Suppressor macrophage treated with lipopolysaccharide for 1 hour (primary cell): ENCODE measurements at regions not wholly inside any gene's neighbourhood (a gene's known extent, or its start where the extent isn't known, plus 50 kb on each side); places are given as distances from the start of the nearest gene placed in this dataset.

Source experiments
- DNase-seq, 3 donors: peaks; one replicate each; pipeline ENCODE4 v3.0.0-alpha.2; 2020 to 2022

DNA sequence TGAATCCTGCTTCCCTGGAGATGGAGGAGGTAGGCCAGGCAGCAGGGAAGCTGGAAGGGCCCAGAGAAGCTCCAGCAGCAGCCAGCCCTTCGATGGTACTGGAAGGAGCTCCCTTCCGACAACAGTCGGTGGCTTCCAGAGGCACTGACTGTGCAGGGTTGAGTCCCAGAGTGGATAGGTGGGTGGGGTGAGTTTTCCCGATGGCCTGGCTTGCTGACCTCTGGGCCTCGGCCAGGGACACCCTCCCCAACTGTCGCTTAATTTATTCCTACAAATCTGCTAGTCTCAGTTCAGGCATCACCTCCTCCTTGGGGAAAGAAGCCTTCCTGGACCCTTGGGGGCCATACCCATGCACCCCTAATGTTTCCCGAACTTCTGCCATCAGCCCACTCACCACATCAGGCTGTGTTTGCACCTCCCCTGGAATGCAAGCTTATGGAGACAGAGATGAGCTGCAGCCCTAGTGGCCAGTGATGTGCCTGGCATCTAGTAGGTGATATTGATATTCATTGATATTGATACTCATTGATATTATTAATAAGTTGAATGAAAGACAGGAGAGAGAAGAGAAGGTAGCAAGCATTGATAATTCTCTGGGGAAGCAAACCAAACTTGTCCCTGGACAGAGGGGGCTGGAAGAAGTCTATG lies 104.6 kb upstream of the BOD1 start:
- DNase-seq, result no peak

DNA sequence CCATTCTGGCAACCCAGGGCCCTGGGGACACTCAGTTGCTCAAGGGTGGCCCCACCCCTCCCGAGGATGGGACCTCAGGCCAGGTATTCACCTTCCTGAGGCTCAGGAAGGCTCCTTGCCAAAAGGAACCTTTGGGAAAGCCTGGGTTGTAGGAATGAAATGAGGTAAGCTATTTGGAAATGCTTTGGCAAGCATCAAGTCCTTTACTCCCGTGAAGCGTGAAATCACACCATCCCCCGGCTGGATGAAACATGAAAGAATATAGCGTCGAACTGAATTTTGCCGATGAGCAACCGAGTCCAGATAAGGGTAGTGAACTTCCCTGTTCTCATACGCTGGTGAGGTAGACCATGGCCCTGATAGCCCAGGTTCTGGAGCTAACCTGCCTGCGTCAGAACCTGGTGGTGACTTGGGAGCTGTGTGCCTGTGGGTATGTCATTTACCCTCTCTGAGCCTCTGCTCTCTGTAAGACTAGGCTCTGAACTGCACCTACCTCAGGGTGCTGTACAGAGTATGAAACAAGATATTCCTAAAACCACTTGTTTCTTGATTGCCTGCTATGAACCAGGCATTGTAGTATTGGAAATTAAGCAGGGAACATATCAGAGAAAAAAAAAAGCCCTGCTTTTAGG lies 105.3 kb upstream of the BOD1 start:
- no peak for DNase-seq

DNA sequence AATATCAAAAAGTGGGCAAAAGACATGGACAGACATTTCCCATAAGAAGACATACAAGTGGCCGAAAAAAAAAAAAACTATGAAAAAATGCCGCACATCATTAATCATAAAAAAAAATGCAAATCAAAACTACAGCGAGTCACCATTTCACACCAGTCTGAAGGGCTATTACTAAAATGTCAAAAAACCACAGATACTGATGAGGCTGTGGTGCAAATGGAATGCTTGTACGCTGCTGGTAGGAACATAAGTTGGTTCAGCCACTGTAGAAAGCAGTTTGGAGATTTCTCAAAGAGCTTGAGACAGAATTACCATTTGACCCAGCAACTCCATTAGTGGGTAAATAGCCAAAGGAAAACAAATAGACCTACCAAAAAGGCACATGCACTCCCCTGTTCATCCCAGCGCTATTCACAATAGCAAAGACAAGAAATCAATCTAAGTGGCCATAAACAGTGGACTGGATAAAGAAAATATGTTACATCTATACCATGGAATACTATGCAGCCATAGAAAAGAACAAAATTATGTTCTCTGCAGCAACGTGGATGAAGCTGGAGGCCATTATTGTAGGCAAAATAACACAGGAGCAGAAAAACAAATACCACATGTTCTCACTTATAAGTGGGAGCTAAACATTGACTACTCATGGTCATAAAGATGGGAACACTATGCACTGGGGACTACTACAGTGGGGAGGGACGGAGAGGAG lies 110.6 kb upstream of the BOD1 start:
- peak in 2 of 3 donors; percentile 37 to 46 for DNase-seq

DNA sequence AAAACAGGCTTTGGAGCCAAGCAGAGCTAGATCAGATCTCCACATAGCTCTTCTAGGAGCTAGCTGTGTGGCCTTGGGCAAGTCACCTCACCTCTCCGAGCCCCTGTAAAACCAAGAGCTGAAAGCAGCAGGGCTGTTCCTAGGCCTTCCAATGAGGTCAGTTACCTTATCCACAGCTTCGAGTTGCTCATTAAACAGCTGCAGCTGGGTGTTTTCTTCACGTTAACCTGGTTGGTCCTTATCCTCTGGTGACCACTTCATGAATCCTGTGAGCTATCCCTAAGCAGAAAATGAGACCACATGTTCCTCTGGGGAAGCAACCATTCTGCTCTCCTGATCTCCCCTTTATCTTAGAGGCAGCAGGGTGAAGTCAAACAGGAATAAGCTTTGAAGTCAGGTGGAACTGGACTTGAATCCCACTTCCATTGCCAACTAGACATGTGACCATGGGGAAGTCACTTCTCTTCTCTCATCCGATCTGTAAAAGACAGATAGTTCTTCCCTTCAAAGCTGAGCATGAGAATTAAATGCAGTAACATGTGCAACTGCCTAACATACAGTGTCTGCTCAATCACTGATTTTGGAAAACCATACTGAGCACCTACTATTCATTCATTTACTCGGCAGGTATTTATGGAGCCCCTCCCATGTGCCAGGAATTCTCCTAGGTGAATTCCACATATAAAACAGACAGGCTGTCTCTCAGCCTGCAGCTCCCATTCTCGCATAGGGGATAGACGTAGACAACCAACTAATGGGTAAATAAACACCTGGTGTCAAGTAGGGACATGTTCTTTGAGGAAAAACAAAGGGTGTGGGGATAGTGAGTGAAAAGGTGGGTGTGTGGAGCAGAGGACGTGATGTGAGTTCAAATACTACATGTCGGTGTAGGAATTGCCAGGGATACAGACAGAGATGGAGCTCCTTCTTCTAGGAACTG lies 111.7 kb upstream of the BOD1 start:
- DNase-seq, result no peak

DNA sequence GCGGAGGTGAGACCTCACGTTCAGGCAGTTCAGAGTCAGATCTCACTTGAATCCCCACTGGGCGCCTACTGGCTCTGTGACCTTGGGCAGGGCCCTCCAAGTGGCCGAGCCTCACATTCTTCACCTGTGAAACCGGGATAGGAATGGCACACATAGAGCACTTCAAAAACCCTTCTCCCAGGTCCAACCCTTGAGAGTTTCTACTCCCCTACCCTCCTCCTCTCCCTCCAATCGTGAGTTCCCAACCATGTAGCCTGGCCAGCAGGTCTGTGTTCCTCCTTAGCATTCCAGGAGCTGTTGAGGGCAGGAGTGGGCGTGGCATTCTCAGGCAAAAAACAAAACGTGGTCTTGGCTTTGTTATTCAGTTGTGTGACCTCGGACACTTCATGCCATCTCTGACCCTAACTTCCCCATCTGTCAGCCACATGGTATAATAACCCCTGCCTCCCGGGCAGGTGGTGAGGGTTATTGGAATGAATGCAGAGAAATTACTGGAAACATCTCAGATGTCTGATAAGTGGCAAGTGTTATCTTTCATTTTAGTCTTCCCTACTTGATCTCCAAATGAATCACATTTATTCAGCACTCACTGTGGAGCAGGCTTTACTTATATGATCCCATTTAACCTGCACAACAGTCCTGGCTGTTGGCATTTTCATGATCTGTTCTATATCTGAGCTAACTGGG lies 112.8 kb upstream of the BOD1 start:
- DNase-seq, result no peak

DNA sequence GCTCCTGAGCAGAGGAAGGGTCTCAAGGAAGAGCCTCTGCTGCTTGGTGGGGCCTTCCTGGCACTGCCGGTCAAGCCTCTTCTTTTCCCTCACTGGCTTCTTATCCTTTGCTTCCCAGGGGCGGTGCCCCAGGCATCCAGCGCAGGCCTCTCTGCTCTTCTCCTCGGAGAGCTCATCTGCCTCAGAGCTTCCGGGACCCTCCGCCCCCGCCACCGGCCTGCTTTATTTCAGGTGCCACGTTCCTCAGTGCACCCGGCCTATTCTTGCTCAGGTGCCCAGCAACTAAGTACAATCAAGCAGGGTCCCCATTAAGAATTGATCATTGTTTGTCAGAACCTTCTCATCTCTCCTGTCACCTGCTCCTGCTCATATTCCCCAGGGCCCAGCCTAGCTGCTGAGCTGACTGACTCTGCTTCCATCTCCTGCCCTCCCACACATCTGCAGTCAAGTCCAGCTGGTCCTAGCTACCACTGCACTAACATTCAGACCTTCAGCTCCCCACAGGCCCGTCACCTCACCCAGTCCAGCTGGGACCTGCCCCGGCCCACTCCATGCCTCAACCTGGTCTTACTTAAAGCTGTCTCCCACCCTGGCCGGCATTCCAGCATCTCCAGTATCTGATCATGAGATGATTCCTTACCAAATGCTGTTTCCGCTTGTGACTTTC lies 114.3 kb upstream of the BOD1 start:
- no peak for DNase-seq

DNA sequence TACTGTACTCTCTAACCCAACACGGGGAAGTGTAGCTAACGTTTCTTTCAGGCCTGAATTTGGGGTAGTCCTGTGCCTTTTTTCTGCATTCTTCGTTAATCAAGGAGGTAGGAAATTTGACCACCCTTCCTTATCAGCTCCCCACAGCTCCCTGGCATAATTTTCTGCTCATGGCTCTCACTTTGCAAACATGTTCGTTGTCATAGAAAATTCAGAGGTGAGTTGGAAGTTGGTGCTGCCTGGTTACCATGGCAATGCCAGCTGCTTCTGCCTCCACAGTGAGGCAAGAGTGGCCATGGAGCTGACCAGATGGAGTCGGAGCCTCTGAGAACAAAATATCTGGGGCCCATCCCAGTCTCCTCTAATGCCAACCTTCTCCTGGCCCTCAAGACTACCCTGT lies 116.6 kb upstream of the BOD1 start:
- DNase-seq, result no peak

DNA sequence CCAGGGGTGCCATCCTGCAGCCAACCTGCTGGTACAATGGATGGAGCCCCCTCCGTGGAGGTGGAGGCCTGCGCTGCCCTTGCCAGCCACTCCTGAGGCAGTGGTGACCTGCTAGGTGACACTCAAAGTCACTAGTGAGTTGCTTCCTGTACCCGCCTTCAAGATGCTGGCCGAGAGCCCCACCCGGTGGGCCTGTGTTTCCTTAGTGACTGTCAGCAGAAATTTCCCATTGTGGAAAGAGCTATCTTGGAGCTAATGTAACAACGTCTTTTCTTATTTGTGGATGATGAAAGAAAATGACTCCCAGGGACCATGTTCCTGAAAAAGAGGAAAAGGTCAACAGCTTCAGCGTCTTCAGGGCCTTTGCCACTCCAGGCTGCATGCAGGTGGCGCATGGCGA lies 117.0 kb upstream of the BOD1 start:
- DNase-seq, result no peak

DNA sequence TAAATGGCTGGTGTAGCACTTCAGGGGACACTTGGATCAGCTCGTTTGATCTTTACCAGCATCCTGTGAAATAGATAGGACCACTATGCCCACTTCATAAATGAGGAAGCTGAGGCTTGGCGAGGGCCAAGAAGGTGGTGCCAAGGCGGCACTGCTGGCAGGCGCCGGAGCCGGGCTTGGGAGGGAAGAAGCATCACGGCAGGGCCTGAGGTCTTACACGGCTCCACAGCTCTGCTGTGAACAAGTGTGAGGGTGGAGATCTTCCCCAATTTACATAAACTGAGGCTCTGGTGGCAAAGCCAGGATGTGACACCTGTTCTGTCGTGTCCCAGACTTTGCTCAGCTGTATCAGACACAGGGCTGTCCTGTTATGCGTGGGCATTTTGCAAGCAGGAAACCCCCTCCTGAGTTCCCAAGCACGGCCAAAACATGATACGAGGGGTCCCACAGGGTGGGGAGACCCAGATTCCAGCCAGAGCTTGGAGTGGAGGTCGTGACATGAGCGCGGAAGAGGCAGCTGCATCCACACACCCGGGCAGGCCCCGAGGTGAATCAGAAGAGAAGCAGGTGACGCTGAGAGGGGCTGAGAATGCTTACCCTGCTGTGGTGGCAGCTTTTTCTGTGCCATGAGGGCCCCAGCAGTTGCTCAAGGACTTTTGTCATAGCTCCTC lies 117.5 kb upstream of the BOD1 start:
- no peak for DNase-seq

DNA sequence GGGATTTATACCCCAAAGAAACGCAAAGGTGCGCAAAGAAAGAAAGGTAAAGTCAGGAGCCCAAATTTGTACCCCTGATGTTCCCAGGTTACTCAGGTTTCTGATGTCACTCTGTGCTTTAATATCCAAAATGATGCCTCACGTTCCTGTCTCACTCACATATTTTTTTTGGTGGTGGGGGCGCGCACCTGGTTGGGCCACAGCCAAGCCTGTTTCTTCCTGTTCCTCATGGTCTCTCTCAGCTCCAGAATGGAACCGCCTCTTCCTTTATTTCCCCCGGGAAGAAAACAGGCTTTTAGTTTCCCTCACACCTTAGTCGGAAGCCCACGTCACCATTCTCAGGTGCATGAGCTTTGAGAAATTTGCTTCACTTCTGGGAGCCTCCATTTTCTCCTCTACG lies 118.3 kb upstream of the BOD1 start:
- DNase-seq, result no peak

DNA sequence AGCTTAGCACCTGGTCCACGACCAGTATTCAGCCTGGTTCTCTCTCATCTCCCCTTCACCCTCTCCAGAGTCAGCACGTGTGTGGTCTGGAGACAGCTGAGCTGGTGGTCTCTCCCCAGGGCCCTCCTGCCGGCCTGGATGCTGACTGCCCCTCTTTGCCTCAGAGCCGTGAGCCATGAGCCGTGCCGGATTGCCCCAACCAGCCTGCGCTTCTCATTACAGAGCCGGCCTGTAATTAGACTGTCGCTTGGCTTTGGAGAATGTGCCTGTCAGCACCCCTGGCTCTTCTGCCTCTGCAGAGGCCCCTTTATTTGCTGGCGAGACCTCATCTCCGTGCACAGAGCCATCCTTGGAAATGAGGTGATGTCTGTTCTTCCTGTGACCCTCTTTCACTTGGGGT lies 118.7 kb upstream of the BOD1 start:
- no peak for DNase-seq

DNA sequence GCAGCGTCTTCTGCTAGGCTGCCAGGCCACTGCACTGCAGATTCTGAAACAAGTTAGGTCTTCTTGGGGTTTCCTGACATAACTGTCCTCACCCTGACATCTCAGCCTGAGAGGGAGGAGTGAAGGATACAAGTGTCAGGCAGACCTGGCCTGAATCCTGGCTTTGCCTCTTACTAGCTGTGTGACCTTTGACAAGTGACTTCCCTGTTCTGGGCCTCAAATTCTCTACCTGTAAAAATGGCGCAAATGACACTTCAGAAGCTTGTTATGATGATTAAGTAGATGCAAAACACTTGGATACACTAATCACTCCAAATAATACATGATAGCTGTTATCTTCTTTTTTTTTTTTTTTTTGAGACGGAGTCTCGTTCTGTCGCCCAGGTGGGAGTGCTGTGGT lies 119.2 kb upstream of the BOD1 start:
- DNase-seq, result no peak

DNA sequence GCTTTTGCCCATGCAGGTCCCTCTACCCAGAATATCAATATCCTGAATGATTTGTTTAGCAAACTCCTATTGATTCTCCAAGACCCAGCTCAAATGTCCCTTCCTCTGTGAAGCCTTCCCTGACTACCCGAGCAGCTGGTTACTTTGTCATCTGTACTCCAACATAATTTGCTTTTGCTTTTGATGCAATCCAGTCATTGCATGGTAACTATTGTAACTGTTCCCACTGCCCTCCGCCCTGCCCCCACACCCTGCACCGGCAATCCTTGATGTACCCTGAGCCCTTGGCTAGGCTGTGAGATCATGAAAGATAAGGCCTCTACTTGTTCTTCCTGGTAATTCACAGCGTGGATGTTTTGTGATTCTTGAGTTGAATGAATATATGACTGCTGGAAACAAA lies 119.9 kb upstream of the BOD1 start:
- no peak for DNase-seq

DNA sequence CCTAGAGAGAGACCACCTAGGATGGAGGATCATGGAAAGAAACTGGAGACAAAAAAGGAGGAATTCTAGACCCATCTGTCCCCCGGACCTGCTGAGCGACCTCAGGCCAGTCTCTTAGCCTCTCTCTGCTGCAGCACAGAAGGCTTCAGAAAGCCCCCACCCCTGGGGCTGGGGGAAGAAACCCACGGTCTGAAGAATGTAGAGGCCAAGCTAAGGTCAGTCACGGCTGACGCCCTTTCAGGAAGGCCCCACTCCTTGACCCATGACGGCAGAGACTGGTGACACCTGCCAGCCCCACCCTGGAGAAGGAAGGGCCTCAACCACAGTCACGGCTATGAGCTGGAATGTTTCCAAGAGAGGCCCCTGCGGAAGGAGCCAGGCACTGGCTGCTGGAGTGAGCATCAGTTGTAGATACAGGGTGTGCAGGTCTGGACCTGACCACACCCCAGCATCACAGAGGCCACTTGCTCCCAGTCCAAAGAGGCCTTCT lies 120.5 kb upstream of the BOD1 start:
- peak in 1 of 3 donors; percentile 23 for DNase-seq

DNA sequence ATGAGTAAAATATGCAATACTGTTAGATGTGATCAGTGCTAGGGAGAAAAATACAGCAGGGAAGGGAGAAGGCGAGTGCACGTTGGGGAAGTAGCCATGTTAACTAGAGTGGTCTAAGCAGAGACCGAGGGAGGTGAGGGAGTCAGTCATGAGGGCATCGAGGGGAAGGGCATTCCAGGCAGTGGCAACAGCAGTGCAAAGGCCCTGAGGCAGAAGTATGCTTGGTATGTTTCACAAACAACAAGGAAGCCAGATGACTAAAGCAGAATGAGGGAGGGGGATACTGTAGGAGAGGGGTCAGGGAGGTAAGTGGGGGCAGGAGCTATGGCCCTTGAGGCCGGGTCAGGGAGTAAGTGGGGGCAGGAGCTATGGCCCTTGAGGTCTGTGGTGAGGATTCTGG lies 123.3 kb upstream of the BOD1 start:
- no peak for DNase-seq

DNA sequence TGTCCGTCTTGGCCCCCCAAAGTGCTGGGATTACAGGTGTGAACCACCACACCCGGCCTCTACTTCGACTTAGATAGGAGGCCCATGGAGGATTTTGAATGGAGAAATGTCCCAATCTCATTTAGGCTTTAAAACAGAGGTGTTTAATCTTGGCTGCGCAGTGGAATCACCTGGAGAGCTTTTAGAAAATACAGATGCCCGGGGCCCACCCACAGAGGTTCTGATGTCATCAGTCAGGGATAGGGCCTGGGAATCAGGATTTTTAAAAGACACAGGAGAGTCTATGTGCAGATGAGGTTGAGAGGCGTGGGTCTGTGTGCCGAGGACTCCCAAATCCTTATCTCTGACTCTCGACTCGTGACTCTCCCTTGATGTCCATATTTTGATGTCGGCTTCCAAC lies 124.0 kb upstream of the BOD1 start:
- DNase-seq, result no peak

DNA sequence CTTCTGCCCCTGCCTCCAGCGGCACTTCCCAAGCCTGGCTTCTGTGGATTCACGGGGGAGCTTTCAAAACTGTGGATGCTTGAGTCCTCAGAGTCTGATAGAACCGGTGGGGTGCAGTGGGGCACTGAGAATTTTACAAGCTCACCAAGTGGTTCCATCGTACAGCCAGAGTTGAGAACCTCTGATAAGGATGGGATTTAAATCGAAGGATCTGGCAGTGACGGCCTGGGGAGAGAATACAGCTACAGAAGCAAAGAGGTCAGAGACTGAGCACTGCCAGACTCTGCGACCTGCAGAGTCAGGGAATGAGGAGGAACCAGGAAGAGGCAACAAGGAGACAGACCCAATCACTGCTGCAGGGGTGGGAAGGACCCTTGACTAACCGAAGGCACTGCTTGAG lies 124.6 kb upstream of the BOD1 start:
- no peak for DNase-seq

DNA sequence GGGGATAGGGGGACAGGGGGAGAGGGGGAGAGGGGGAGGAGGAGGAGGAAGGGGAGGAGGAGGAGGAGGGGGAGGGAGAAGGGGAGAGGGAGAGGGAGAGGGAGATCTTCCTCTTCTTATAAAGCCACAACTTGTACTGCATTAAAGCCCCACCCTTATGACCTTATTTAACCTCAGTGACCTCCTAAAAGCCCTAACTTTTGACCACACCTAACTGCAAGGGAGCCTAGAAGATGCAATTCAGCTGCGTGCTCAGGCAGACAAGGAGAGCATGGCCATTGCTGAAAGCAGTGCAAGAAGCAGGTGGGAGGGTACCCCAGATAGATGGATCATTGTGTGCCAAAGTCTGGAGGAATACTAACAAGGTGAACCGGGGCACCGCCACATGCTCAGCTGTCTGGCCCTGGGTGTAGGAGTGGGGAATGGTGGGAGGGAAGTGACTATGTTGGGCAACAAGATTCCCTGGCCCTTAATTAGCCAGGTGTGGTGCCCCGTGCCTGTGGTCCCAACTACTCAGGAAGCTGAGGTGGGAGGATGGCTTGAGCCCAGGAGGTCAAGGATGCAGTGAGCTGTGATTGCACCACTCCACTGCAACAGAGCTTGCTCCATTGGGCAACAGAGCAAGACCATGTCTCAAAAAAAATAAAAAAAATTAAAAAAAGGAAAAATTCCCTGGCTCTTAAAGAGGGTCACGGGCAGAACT lies 125.4 kb upstream of the BOD1 start:
- no peak for DNase-seq

DNA sequence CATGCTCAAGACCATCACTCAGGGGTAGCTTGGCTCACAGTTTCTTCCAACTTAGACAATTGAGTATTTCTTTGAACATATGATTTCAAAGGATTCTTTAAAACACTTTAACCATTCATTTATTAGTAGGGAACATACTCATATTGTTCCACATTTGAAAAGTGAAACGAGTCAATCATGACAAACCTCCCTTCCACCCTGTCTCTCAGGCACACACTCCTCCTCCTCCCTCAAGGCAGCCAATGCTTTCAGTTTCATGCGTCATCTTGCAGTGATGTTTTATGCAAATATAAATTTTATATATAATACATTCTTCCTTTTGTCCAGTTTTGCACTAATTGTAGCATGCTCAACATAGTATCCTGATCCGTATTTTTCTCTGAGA lies 126.0 kb upstream of the BOD1 start:
- DNase-seq, result peak; percentile 60 to 84 (median 66)

DNA sequence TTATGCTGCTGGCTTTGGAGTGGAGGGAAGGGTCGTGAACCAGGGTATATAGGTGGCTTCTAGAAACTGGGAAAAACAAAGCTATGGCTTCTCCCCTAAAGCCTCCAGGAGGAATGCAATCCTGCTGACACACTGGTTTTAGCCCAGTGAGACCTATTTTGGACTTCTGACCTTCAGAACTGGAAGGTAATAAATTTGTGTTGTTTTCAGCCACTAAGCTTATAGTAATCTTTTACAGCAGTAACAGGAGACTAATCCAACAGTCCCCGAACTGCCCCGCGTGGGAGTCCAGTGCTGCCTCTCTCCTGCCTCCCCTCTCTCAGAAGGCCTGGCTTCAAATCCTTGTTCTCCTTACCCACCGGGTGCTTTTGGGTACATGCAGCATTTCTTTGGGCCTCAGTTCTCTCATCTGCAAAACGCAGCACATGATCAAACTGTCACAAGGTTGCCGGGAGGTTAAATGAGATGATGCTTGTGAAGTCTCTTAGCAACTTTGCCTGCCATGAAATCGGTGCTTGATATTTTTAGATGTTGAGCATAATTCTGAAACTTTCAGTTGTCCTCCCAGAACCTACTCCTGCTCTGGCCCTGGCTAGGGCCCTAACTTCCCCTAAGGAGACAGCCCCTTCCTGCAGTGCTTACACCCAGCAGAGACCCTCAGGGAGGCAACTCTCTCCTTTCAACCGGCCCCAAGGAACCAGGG lies 127.3 kb upstream of the BOD1 start:
- DNase-seq, result no peak
